ENCODE measurements at regions not wholly inside any gene's neighbourhood (a gene's known extent, or its start where the extent isn't known, plus 50 kb on each side); places are given as distances from the start of the nearest gene placed in this dataset.

DNA sequence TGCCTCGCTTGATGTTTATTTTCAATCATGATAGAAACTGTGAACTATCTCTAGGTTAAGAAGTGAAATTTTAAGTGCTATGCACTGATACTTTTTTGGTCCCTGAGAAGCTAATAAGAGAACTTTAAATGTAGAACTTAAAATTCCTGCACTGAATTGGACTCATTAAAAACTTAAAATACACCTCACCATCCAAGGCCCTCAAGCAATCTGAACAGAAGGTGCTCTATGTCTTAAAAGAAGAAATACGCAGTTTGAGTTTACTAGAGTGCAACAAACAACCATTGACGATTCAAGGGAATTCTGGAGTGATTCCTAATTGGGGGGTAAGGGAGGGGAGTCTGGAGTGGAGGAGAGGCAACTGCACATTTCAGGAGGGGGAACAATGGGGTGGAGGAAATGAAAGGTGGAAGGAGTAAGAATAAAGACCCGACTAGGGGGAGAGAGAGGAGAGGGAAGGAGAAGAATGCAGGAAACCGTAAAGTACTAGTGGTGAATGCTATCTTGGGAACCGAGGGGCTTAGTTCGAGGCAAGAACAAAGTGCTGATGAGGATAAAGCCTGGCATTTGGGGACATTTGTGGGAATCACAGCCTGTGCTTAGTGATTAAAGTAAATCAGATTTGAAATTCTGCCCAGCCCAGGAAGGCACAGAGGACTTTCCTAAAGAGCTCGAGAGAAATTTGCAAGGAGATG, 389.7 kb downstream of the AACS start:
- TF ChIP-seq, protein P1, sequence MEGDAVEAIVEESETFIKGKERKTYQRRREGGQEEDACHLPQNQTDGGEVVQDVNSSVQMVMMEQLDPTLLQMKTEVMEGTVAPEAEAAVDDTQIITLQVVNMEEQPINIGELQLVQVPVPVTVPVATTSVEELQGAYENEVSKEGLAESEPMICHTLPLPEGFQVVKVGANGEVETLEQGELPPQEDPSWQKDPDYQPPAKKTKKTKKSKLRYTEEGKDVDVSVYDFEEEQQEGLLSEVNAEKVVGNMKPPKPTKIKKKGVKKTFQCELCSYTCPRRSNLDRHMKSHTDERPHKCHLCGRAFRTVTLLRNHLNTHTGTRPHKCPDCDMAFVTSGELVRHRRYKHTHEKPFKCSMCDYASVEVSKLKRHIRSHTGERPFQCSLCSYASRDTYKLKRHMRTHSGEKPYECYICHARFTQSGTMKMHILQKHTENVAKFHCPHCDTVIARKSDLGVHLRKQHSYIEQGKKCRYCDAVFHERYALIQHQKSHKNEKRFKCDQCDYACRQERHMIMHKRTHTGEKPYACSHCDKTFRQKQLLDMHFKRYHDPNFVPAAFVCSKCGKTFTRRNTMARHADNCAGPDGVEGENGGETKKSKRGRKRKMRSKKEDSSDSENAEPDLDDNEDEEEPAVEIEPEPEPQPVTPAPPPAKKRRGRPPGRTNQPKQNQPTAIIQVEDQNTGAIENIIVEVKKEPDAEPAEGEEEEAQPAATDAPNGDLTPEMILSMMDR (IDR thresholded peaks at IDR 0.05; ENCODE audit: control extremely low read depth in 1 of 3, insufficient read depth in 1 of 3, low read depth in 1 of 3, low read length in 3 of 3): no peak
- no peak for TF ChIP-seq POLR2AphosphoS5 (IDR thresholded peaks at IDR 0.05; ENCODE audit: low read depth, low read length)
